ENCODE measurements at regions not wholly inside any gene's neighbourhood (a gene's known extent, or its start where the extent isn't known, plus 50 kb on each side); places are given as distances from the start of the nearest gene placed in this dataset.

DNA sequence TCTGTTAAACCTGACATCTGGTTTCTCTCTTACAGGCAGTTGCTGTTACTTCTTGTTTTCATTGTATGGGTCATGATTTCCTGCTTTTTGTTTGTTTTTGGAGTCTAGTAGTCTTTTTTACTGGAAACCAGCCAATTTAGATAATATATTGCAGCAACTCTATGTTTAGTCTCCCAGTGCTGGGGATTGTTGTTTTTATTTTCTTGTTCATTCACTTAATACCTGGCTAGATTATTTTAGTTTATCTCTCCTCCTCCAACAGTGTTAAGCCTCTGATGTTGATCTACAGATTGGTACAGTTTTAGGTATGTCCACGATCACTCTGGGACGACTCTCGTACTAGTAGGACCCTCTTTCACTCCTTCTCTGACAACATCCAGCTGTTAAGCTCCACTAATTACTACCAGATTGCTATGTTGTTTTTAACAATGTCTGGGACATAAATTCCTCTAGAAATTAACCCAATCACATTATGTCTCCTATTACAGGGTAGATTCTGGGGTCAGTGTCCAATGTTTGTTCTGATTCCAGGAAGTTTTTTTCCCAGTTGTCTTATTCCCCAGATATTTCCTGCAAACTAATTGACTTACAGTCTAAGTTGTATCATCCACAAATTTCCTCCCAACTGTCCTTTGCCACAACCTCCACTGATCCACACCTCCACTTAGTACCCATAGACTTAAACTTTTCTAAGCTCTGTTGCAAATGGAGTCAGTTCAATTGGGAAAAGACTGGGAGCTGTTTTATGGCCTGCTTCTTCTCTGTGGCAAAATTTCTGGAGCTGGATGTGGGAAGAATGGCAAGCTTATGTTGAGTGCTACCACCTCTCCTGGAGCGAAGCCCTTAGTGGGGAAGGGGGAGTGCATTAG, 1280.6 kb upstream of the CNTN5 start:
- Histone ChIP-seq H3K9me3 (replicated peaks in 1 of 2; ENCODE audit: control insufficient read depth in 1 of 2, insufficient read depth in 1 of 2, low read length in 2 of 2) (peaks cover 4 to 8% of the 10 kb centered on the region in 2 donors), H3K27me3 (ENCODE audit: control insufficient read depth in 2 of 2, insufficient read depth in 2 of 2, low read length in 2 of 2) (no peaks in the 10 kb centered on the region), H3K27ac (ENCODE audit: low read depth in 1 of 2, low read length in 2 of 2) (no peak overlapping the region), H3K9ac (ENCODE audit: insufficient read depth, low read length, poor library complexity, severe bottlenecking) (no peak overlapping the region), H3K4me1 (ENCODE audit: control insufficient read depth in 1 of 2, insufficient read depth in 2 of 2, low read length in 2 of 2) (no peaks in the 10 kb centered on the region), H3K4me2 (replicated peaks; ENCODE audit: extremely low read depth, low read length, poor library complexity, severe bottlenecking) (no peak overlapping the region), H2AFZ (ENCODE audit: insufficient read depth, low read depth, low read length, poor library complexity, severe bottlenecking) (no peak overlapping the region), H3K4me3 (replicated peaks in 1 of 3; ENCODE audit: low read depth in 2 of 3, low read length in 3 of 3) (no peak overlapping the region), H4K20me1 (ENCODE audit: insufficient read depth, low read length) (no peaks in the 10 kb centered on the region), H3K79me2 (ENCODE audit: insufficient read depth, low read length) (no peaks in the 10 kb centered on the region), H3K36me3 (replicated peaks in 1 of 2; ENCODE audit: control insufficient read depth in 1 of 2, insufficient read depth in 2 of 2, low read length in 2 of 2) (no peaks in the 10 kb centered on the region)
- Mint-ChIP-seq H3K27ac (no peak overlapping the region), H3K36me3 (no peaks in the 10 kb centered on the region), H3K4me3 (no peak overlapping the region), H3K9me3 (peaks cover 0 to 26% (median 7%) of the 10 kb centered on the region in 7 donors), H3K4me1 (no peaks in the 10 kb centered on the region), H3K27me3 (ENCODE audit: low read depth in 3 of 3) (no peaks in the 10 kb centered on the region)
- TF ChIP-seq, protein P1, sequence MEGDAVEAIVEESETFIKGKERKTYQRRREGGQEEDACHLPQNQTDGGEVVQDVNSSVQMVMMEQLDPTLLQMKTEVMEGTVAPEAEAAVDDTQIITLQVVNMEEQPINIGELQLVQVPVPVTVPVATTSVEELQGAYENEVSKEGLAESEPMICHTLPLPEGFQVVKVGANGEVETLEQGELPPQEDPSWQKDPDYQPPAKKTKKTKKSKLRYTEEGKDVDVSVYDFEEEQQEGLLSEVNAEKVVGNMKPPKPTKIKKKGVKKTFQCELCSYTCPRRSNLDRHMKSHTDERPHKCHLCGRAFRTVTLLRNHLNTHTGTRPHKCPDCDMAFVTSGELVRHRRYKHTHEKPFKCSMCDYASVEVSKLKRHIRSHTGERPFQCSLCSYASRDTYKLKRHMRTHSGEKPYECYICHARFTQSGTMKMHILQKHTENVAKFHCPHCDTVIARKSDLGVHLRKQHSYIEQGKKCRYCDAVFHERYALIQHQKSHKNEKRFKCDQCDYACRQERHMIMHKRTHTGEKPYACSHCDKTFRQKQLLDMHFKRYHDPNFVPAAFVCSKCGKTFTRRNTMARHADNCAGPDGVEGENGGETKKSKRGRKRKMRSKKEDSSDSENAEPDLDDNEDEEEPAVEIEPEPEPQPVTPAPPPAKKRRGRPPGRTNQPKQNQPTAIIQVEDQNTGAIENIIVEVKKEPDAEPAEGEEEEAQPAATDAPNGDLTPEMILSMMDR (IDR thresholded peaks at IDR 0.05), result no peak
- no CpG with 5 or more reads among the region's 4 CpGs for WGBS (ENCODE audit: insufficient coverage)
- no peak for DNase-seq
- intact Hi-C loops (cut with micrococcal nuclease), result no loop called here

DNA sequence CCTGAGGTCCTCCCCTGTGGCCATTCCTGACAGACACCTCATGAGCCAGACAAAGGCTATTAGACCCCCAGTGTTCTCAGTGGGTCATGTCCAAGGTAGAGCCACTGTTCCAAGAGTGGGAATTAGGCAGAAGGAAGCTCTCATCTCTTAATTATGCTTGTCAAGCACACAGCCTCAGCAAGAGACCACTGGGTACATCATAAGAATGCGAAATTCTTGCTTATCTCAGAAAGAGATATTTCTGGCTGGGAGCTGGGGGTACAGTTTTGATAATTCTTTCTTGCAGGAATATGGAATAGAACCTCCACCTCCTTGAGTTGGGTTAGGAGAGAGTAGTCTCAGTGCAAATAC, 1280.0 kb upstream of the CNTN5 start:
- H3K9me3 ChIP-seq (replicated peaks in 1 of 2; ENCODE audit: control insufficient read depth in 1 of 2, insufficient read depth in 1 of 2, low read length in 2 of 2), result peaks cover 4 to 8% of the 10 kb centered on the region in 2 donors
- intact Hi-C loops (cut with micrococcal nuclease), result no loop called here
- no CpG with 5 or more reads among the region's 1 CpG for WGBS (ENCODE audit: insufficient coverage)
- no peak overlapping the region for H3K4me3 ChIP-seq (replicated peaks in 1 of 3; ENCODE audit: low read depth in 2 of 3, low read length in 3 of 3)
- H4K20me1 ChIP-seq (ENCODE audit: insufficient read depth, low read length), result no peaks in the 10 kb centered on the region
- H3K9ac ChIP-seq (ENCODE audit: insufficient read depth, low read length, poor library complexity, severe bottlenecking), result no peak overlapping the region
- H3K79me2 ChIP-seq (ENCODE audit: insufficient read depth, low read length), result no peaks in the 10 kb centered on the region
- H3K4me2 ChIP-seq (replicated peaks; ENCODE audit: extremely low read depth, low read length, poor library complexity, severe bottlenecking), result no peak overlapping the region
- Mint-ChIP-seq H3K9me3 (peaks cover under 1 to 28% (median 7%) of the 10 kb centered on the region in 7 donors), H3K27me3 (ENCODE audit: low read depth in 3 of 3) (no peaks in the 10 kb centered on the region), H3K4me1 (no peaks in the 10 kb centered on the region), H3K27ac (no peak overlapping the region), H3K36me3 (no peaks in the 10 kb centered on the region), H3K4me3 (no peak overlapping the region)
- no peaks in the 10 kb centered on the region for H3K36me3 ChIP-seq (replicated peaks in 1 of 2; ENCODE audit: control insufficient read depth in 1 of 2, insufficient read depth in 2 of 2, low read length in 2 of 2)
- no peak overlapping the region for H2AFZ ChIP-seq (ENCODE audit: insufficient read depth, low read depth, low read length, poor library complexity, severe bottlenecking)
- DNase-seq, result no peak
- H3K27ac ChIP-seq (ENCODE audit: low read depth in 1 of 2, low read length in 2 of 2), result no peak overlapping the region
- no peaks in the 10 kb centered on the region for H3K4me1 ChIP-seq (ENCODE audit: control insufficient read depth in 1 of 2, insufficient read depth in 2 of 2, low read length in 2 of 2)
- no peaks in the 10 kb centered on the region for H3K27me3 ChIP-seq (ENCODE audit: control insufficient read depth in 2 of 2, insufficient read depth in 2 of 2, low read length in 2 of 2)
- TF ChIP-seq, protein P1 (IDR thresholded peaks at IDR 0.05), result no peak

Data from CD14-positive monocyte (primary cell).